ENCODE measurements at regions not wholly inside any gene's neighbourhood (a gene's known extent, or its start where the extent isn't known, plus 50 kb on each side); places are given as distances from the start of the nearest gene placed in this dataset.

DNA sequence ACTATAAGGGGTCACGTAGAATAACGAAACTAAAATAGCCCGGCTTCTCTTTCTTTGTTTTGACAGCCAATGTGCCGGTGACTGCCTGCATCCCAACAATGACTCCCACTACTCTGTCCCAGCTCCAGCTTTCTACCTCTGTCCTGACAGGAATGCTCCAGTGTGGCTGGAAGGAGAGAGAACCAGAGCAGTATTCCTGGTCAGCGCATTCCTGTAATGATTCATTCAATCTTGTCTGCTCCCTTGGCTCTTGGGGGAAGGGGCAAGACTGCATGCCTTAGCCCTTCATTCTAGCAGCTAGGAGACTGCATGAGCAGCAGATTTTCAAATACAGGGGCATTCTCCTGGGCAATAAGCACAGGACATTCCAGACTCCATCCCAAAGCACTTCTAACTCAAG, 132.1 kb upstream of the PRMT6 start:
- no peak for DNase-seq (ENCODE audit: low spot score)
- TF ChIP-seq, protein P1, sequence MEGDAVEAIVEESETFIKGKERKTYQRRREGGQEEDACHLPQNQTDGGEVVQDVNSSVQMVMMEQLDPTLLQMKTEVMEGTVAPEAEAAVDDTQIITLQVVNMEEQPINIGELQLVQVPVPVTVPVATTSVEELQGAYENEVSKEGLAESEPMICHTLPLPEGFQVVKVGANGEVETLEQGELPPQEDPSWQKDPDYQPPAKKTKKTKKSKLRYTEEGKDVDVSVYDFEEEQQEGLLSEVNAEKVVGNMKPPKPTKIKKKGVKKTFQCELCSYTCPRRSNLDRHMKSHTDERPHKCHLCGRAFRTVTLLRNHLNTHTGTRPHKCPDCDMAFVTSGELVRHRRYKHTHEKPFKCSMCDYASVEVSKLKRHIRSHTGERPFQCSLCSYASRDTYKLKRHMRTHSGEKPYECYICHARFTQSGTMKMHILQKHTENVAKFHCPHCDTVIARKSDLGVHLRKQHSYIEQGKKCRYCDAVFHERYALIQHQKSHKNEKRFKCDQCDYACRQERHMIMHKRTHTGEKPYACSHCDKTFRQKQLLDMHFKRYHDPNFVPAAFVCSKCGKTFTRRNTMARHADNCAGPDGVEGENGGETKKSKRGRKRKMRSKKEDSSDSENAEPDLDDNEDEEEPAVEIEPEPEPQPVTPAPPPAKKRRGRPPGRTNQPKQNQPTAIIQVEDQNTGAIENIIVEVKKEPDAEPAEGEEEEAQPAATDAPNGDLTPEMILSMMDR (IDR thresholded peaks at IDR 0.05): no peak
- no peak overlapping the region for H3K4me3 ChIP-seq
- no peak overlapping the region for H3K27ac ChIP-seq

- no peak for DNase-seq (ENCODE audit: low spot score)
- H3K4me3 ChIP-seq: no peak overlapping the region
- TF ChIP-seq, protein P1 (IDR thresholded peaks at IDR 0.05): no peak
- H3K27ac ChIP-seq: no peak overlapping the region
Measured at GRCh38 chr1:106925750-106926149, 130.7 kb upstream of the PRMT6 start.

DNA sequence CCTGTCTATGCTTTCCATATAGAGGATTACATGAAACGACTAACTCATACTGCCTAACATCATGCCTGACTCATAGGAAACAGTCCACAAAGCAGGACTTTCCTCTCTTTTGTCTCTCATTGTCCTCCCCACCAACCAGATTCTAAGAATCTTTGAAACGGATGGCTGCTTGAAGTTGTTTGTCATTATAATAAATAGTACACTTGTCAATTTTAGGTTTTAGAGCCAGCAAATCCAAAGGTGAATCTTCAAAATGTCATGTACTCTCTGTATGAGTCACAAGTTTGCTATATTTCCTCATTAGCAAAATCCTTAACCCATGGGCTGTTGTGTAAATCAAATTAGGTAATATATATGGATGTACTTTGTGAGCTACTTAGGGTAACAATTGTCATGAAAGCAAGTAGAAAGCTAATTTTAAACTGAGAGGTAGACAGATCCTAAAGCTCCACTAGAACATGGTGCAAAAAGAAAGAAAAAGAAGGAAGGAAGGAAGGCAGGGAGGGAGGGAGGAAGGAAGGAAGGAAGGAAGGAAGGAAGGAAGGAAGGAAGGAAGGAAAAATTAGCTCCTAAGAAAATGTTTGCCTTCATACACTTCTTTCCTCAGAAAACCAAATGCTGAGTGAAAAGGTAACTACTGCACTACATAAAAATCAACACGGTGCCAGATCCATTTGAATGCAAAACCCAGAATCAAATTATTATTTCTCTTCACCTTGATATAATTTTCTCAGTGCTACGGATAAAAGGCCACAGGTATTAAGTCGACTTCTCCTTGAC, 129.5 kb upstream of the PRMT6 start:
- H3K4me3 ChIP-seq: no peak overlapping the region
- H3K27ac ChIP-seq: no peak overlapping the region
- DNase-seq (ENCODE audit: low spot score): no peak
- TF ChIP-seq, protein P1 (IDR thresholded peaks at IDR 0.05): no peak

DNA sequence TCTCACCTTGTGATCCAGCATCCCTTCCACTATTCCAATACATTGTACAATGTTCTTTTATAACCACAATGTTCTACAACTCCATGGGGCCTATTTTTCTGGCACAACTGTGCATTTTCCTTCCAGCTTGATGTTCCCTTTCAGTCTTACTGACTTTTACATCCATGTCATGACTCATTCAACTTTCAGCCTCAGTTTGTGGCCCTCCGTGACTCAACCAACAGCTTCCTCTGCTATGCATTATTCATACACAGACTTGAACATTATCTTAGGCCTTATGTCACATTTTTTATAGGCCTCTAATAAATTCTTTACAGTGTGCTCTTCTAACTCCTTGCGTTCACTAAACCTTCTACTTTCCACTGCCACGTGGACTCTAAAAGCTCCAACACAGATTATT, 119.4 kb upstream of the PRMT6 start:
- no peak for DNase-seq (ENCODE audit: low spot score)
- TF ChIP-seq, protein P1 (IDR thresholded peaks at IDR 0.05): no peak
- Histone ChIP-seq H3K4me3 (no peak overlapping the region), H3K27ac (no peak overlapping the region)

DNA sequence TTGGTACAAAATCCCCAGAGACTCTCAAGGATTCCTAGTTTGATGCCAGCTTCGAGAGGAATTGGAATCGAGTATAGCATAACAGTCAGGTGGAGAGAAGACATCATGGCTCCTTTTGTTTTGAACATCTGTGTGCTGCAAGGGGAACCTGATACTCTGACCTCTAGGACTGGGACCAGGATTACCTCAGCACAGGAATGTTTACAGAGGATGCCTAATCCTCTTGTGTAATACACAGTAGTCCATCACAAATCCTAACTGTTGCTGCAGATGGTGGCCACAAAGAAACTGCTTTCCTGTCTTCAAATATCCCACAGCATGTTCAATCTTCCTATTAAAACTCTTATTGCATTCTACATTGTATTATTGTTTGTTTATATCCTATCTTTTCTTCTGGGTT, 111.8 kb upstream of the PRMT6 start:
- Histone ChIP-seq H3K4me3 (no peak overlapping the region), H3K27ac (no peak overlapping the region)
- no peak for DNase-seq (ENCODE audit: low spot score)
- TF ChIP-seq, protein P1 (IDR thresholded peaks at IDR 0.05): no peak

- H3K4me3 ChIP-seq: no peak overlapping the region
- no peak overlapping the region for H3K27ac ChIP-seq
- no peak for DNase-seq (ENCODE audit: low spot score)
- TF ChIP-seq, protein P1 (IDR thresholded peaks at IDR 0.05): no peak
Measured at GRCh38 chr1:106952776-106953175, 103.7 kb upstream of the PRMT6 start.

DNA sequence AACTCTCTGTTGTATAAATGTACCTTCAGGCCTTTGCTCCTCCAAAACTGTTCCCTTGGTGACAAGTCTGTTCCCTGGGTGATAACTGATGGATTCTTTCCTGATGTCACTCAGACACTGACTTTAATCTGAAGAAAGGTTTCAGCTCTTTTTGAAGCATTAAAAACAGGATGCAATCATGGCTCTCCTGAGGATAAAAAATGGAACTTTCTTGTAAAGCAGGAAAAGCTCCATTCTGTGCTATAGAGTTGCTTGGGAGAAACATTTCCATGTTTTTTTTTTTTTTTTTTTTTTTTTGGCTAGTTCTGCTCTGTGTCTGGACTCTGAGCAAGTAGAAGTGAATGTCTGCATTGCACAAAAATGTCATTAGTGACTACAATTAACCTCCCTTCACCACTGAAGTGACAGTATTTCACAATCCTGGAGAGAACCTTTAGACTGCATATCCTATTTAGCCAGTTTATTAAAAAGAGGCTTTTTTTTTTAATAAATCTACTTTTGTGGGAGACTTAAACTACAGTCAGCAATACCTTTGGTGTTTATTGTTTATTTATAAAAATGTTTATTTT, 101.7 kb upstream of the PRMT6 start:
- no peak overlapping the region for H3K4me3 ChIP-seq
- no peak for DNase-seq (ENCODE audit: low spot score)
- no peak overlapping the region for H3K27ac ChIP-seq
- TF ChIP-seq, protein P1 (IDR thresholded peaks at IDR 0.05): no peak

Data from coronary artery (tissue), 2 donors.